ENCODE measurements at regions not wholly inside any gene's neighbourhood (a gene's known extent, or its start where the extent isn't known, plus 50 kb on each side); places are given as distances from the start of the nearest gene placed in this dataset.

- 35% methylated on average over 1 of the region's 1 CpG for WGBS
- H3K4me3 ChIP-seq (ENCODE audit: low read depth in 1 of 3, low read length in 3 of 3): no peak overlapping the region
- H3K9me3 ChIP-seq (ENCODE audit: control insufficient read depth in 4 of 4, low read length in 3 of 4): no peaks in the 10 kb centered on the region
- H3K27ac ChIP-seq (ENCODE audit: low read depth in 1 of 2, low read length in 2 of 2): no peak overlapping the region
- TF ChIP-seq ATF3 (IDR thresholded peaks at IDR 0.05): peak; percentile 76
- no peak for TF ChIP-seq ZBTB33 (IDR thresholded peaks at IDR 0.05)
- peak; percentile 23 for TF ChIP-seq MAX (IDR thresholded peaks at IDR 0.05)
- TF ChIP-seq RXRA (IDR thresholded peaks at IDR 0.05): peak; percentile 71 to 79
- TF ChIP-seq TAF1 (conservative IDR thresholded peaks at IDR 0.05): no peak
- peak; percentile 80 for TF ChIP-seq REST (IDR thresholded peaks at IDR 0.05)
- TF ChIP-seq HNF4A (conservative IDR thresholded peaks at IDR 0.05): peak; percentile 42 to 47
- no peak for TF ChIP-seq NR2F2 (IDR thresholded peaks at IDR 0.05)
- TF ChIP-seq JUND (IDR thresholded peaks at IDR 0.05): peak in 1 of 2 donors; percentile 19
- peak; percentile 55 for TF ChIP-seq SP1 (IDR thresholded peaks at IDR 0.05)
- no peak for TF ChIP-seq FOXA1 (IDR thresholded peaks at IDR 0.05)
- TF ChIP-seq HNF4G (IDR thresholded peaks at IDR 0.05): no peak
- peak; percentile 32 to 40 for TF ChIP-seq RAD21 (IDR thresholded peaks at IDR 0.05)
- no peak for TF ChIP-seq EGR1 (IDR thresholded peaks at IDR 0.05; ENCODE audit: low read depth in 2 of 2)
- no peak for DNase-seq (ENCODE audit: low spot score)
- no peak overlapping the region for H3K9ac ChIP-seq (ENCODE audit: low read depth in 1 of 2, low read length in 2 of 2)
- peaks cover 0 to 13% (median 4%) of the 10 kb centered on the region in 4 donors for H3K4me1 ChIP-seq (ENCODE audit: control insufficient read depth in 4 of 4, insufficient read depth in 4 of 4, low read length in 3 of 4)
- no peaks in the 10 kb centered on the region for H3K36me3 ChIP-seq (ENCODE audit: control insufficient read depth in 4 of 4, insufficient read depth in 3 of 4, low read depth in 1 of 4, low read length in 3 of 4)
- no peaks in the 10 kb centered on the region for H3K27me3 ChIP-seq (ENCODE audit: control insufficient read depth in 4 of 4, insufficient read depth in 4 of 4, low read length in 3 of 4)
Measured at GRCh38 chr1:58293388-58293787, 253.1 kb downstream of the OMA1 start.

GRCh38 chr1:58290685-58291372 is 255.7 kb downstream of the OMA1 start:
- Histone ChIP-seq H3K4me1 (ENCODE audit: control insufficient read depth in 4 of 4, insufficient read depth in 4 of 4, low read length in 3 of 4) (peaks cover 0 to 13% (median 4%) of the 10 kb centered on the region in 4 donors), H3K4me3 (ENCODE audit: low read depth in 1 of 3, low read length in 3 of 3) (no peak overlapping the region), H3K36me3 (ENCODE audit: control insufficient read depth in 4 of 4, insufficient read depth in 3 of 4, low read depth in 1 of 4, low read length in 3 of 4) (no peaks in the 10 kb centered on the region), H3K27me3 (ENCODE audit: control insufficient read depth in 4 of 4, insufficient read depth in 4 of 4, low read length in 3 of 4) (no peaks in the 10 kb centered on the region), H3K27ac (ENCODE audit: low read depth in 1 of 2, low read length in 2 of 2) (no peak overlapping the region), H3K9ac (ENCODE audit: low read depth in 1 of 2, low read length in 2 of 2) (no peak overlapping the region), H3K9me3 (ENCODE audit: control insufficient read depth in 4 of 4, low read length in 3 of 4) (no peaks in the 10 kb centered on the region)
- WGBS: 53% methylated on average over 6 of the region's 6 CpGs
- DNase-seq (ENCODE audit: low spot score): no peak
- TF ChIP-seq NR2F2 (IDR thresholded peaks at IDR 0.05): no peak
- TF ChIP-seq RAD21 (IDR thresholded peaks at IDR 0.05): peak in 1 of 2 donors; percentile 22
- TF ChIP-seq YY1 (IDR thresholded peaks at IDR 0.05): no peak
- TF ChIP-seq HNF4G (IDR thresholded peaks at IDR 0.05): no peak
- no peak for TF ChIP-seq FOXA1 (IDR thresholded peaks at IDR 0.05)
- peak; percentile 99 for TF ChIP-seq REST (IDR thresholded peaks at IDR 0.05)

All from liver (tissue), 7 donors.